CD4-positive, alpha-beta T cell treated with Interleukin-15 for 4 hours (primary cell): ENCODE measurements at regions not wholly inside any gene's neighbourhood (a gene's known extent, or its start where the extent isn't known, plus 50 kb on each side); places are given as distances from the start of the nearest gene placed in this dataset.

Experiments
- DNase-seq: peaks from one replicate; pipeline ENCODE4 v3.0.0-alpha.2; 2020; ENCODE audit warnings: low spot score

- no peak for DNase-seq
Measured at GRCh38 chr6:139577124-139577762, 202.8 kb upstream of the CITED2 start.

GRCh38 chr6:139572001-139572400, 197.6 kb upstream of the CITED2 start:
- no peak for DNase-seq

GRCh38 chr6:139570166-139570565, 195.7 kb upstream of the CITED2 start:
- DNase-seq = no peak

GRCh38 chr6:139569566-139569965, 195.1 kb upstream of the CITED2 start:
- no peak for DNase-seq

- DNase-seq = no peak
Measured at GRCh38 chr6:139568956-139569538, 194.6 kb upstream of the CITED2 start.

- no peak for DNase-seq
Measured at GRCh38 chr6:139568151-139568955, 193.9 kb upstream of the CITED2 start.

- no peak for DNase-seq
Measured at GRCh38 chr6:139567095-139567494, 192.6 kb upstream of the CITED2 start.

- DNase-seq = no peak
Measured at GRCh38 chr6:139565591-139565990, 191.1 kb upstream of the CITED2 start.

GRCh38 chr6:139557547-139557946, 183.1 kb upstream of the CITED2 start:
- no peak for DNase-seq

GRCh38 chr6:139556532-139556931, 182.1 kb upstream of the CITED2 start:
- no peak for DNase-seq

- no peak for DNase-seq
Measured at GRCh38 chr6:139553916-139554315, 179.5 kb upstream of the CITED2 start.

- DNase-seq = no peak
Measured at GRCh38 chr6:139551376-139551775, 176.9 kb upstream of the CITED2 start.

- no peak for DNase-seq
Measured at GRCh38 chr6:139550361-139550760, 175.9 kb upstream of the CITED2 start.

GRCh38 chr6:139549561-139550070, 175.2 kb upstream of the CITED2 start:
- no peak for DNase-seq

GRCh38 chr6:139547804-139548203, 173.4 kb upstream of the CITED2 start:
- DNase-seq = no peak

GRCh38 chr6:139547122-139547776, 172.8 kb upstream of the CITED2 start:
- no peak for DNase-seq

GRCh38 chr6:139546106-139546472, 171.6 kb upstream of the CITED2 start:
- no peak for DNase-seq

- DNase-seq = no peak
Measured at GRCh38 chr6:139545206-139546105, 171.0 kb upstream of the CITED2 start.

GRCh38 chr6:139544701-139545057, 170.2 kb upstream of the CITED2 start:
- DNase-seq = no peak

GRCh38 chr6:139542351-139542750, 167.9 kb upstream of the CITED2 start:
- no peak for DNase-seq

- no peak for DNase-seq
Measured at GRCh38 chr6:139540894-139541293, 166.4 kb upstream of the CITED2 start.

GRCh38 chr6:139540276-139540675, 165.8 kb upstream of the CITED2 start:
- DNase-seq = peak; percentile 61
